Hematopoietic multipotent progenitor cell treated with erythropoietin and hydrocortisone succinate and interleukin-3 and kit ligand, for 15 days (in vitro differentiated cells): ENCODE measurements at regions not wholly inside any gene's neighbourhood (a gene's known extent, or its start where the extent isn't known, plus 50 kb on each side); places are given as distances from the start of the nearest gene placed in this dataset.
"Not testable (repeated sequence)": the region's sequence is repeated elsewhere in the genome, so short reads cannot be mapped to it uniquely, and the experiment has no call there.

Source experiments
- DNase-seq: peaks from one replicate; pipeline ENCODE4 v3.0.0-alpha.2; 2015; ENCODE audit warnings: low spot score

GRCh38 chr13:65497265-65497664, 1732.9 kb downstream of the PCDH9 start:
- no peak for DNase-seq

- not testable (repeated sequence) for DNase-seq
Measured at GRCh38 chr13:65490725-65491124, 1739.4 kb downstream of the PCDH9 start.

- no peak for DNase-seq
Measured at GRCh38 chr13:65488606-65489005, 1741.5 kb downstream of the PCDH9 start.

GRCh38 chr13:65479692-65480091, 1750.4 kb downstream of the PCDH9 start:
- no peak for DNase-seq

GRCh38 chr13:65473196-65473595, 1756.9 kb downstream of the PCDH9 start:
- no peak for DNase-seq

- DNase-seq: no peak
Measured at GRCh38 chr13:65472336-65472735, 1757.8 kb downstream of the PCDH9 start.

GRCh38 chr13:65470781-65471180, 1759.4 kb downstream of the PCDH9 start:
- DNase-seq: no peak

- no peak for DNase-seq
Measured at GRCh38 chr13:65468628-65469027, 1761.5 kb downstream of the PCDH9 start.

- no peak for DNase-seq
Measured at GRCh38 chr13:65461590-65461989, 1768.5 kb downstream of the PCDH9 start.

GRCh38 chr13:65460136-65460535, 1770.0 kb downstream of the PCDH9 start:
- DNase-seq: no peak

GRCh38 chr13:65456150-65456912, 1773.8 kb downstream of the PCDH9 start:
- no peak for DNase-seq

GRCh38 chr13:65454403-65454802, 1775.7 kb downstream of the PCDH9 start:
- no peak for DNase-seq

- no peak for DNase-seq
Measured at GRCh38 chr13:65453982-65454381, 1776.2 kb downstream of the PCDH9 start.

GRCh38 chr13:65445340-65445739, 1784.8 kb downstream of the PCDH9 start:
- DNase-seq: no peak

- no peak for DNase-seq
Measured at GRCh38 chr13:65435590-65435989, 1794.5 kb downstream of the PCDH9 start.

GRCh38 chr13:65417953-65418352, 1812.2 kb downstream of the PCDH9 start:
- DNase-seq: no peak

GRCh38 chr13:65416784-65417183, 1813.4 kb downstream of the PCDH9 start:
- DNase-seq: no peak

- DNase-seq: no peak
Measured at GRCh38 chr13:65414187-65414586, 1815.9 kb downstream of the PCDH9 start.

GRCh38 chr13:65411521-65411920, 1818.6 kb downstream of the PCDH9 start:
- no peak for DNase-seq

- DNase-seq: no peak
Measured at GRCh38 chr13:65410791-65411190, 1819.3 kb downstream of the PCDH9 start.

- DNase-seq: no peak
Measured at GRCh38 chr13:65401315-65401714, 1828.8 kb downstream of the PCDH9 start.

- DNase-seq: no peak
Measured at GRCh38 chr13:65400702-65401101, 1829.4 kb downstream of the PCDH9 start.

GRCh38 chr13:65387743-65388347, 1842.3 kb downstream of the PCDH9 start:
- no peak for DNase-seq
